ENCODE measurements at regions not wholly inside any gene's neighbourhood (a gene's known extent, or its start where the extent isn't known, plus 50 kb on each side); places are given as distances from the start of the nearest gene placed in this dataset.

DNA sequence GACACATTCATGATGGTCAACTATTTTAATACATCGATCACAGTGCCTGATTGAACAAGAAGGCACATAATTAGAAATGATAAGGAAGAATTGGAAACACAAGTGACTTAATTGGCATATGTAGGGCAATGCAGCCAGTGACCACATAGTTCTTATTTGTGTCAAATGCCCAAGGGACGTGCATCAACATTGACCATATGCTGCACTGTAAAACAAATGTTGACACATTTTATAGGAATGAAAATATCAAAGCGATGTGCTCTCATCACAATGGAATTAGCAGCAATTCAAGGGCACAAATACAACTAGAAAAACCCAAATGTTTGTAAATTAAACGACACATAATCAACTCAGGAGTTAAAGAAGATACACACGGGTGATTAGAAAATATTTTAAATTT, 948.3 kb upstream of the PRKX start:
- Histone ChIP-seq H2AFZ (ENCODE audit: low read length) (no peak overlapping the region), H4K20me1 (ENCODE audit: insufficient read depth, low read length, poor library complexity, severe bottlenecking) (no peaks in the 10 kb centered on the region), H3K9me3 (ENCODE audit: insufficient read depth, low read depth, low read length) (no peaks in the 10 kb centered on the region), H3K9ac (ENCODE audit: low read depth, low read length, poor library complexity, severe bottlenecking) (no peak overlapping the region), H3K4me3 (ENCODE audit: low read length, poor library complexity, severe bottlenecking) (no peak overlapping the region), H3F3A (ENCODE audit: low read depth) (no peaks in the 10 kb centered on the region), H3K79me2 (ENCODE audit: insufficient read depth, low read length) (no peaks in the 10 kb centered on the region), H3K4me2 (ENCODE audit: low read depth, low read length, poor library complexity, severe bottlenecking) (no peak overlapping the region), H3K27me3 (ENCODE audit: insufficient read depth, low read length, poor library complexity, severe bottlenecking) (no peaks in the 10 kb centered on the region), H3K4me1 (ENCODE audit: insufficient read depth, low read length, poor library complexity, severe bottlenecking) (no peaks in the 10 kb centered on the region), H3K36me3 (ENCODE audit: insufficient read depth, low read length) (no peaks in the 10 kb centered on the region), H3K9me2 (replicated peaks; ENCODE audit: low read depth, low read length) (no peaks in the 10 kb centered on the region)
- TF ChIP-seq, protein P1, sequence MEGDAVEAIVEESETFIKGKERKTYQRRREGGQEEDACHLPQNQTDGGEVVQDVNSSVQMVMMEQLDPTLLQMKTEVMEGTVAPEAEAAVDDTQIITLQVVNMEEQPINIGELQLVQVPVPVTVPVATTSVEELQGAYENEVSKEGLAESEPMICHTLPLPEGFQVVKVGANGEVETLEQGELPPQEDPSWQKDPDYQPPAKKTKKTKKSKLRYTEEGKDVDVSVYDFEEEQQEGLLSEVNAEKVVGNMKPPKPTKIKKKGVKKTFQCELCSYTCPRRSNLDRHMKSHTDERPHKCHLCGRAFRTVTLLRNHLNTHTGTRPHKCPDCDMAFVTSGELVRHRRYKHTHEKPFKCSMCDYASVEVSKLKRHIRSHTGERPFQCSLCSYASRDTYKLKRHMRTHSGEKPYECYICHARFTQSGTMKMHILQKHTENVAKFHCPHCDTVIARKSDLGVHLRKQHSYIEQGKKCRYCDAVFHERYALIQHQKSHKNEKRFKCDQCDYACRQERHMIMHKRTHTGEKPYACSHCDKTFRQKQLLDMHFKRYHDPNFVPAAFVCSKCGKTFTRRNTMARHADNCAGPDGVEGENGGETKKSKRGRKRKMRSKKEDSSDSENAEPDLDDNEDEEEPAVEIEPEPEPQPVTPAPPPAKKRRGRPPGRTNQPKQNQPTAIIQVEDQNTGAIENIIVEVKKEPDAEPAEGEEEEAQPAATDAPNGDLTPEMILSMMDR (conservative IDR thresholded peaks at IDR 0.05; ENCODE audit: low read length): no peak
- no peak for TF ChIP-seq EZH2phosphoT487 (IDR thresholded peaks at IDR 0.05; ENCODE audit: borderline replicate concordance)

- Histone ChIP-seq H3F3A (ENCODE audit: low read depth) (no peaks in the 10 kb centered on the region), H2AFZ (ENCODE audit: low read length) (no peak overlapping the region), H3K9me3 (ENCODE audit: insufficient read depth, low read depth, low read length) (no peaks in the 10 kb centered on the region), H3K79me2 (ENCODE audit: insufficient read depth, low read length) (no peaks in the 10 kb centered on the region), H3K9me2 (replicated peaks; ENCODE audit: low read depth, low read length) (no peaks in the 10 kb centered on the region), H3K9ac (ENCODE audit: low read depth, low read length, poor library complexity, severe bottlenecking) (no peak overlapping the region), H3K36me3 (ENCODE audit: insufficient read depth, low read length) (no peaks in the 10 kb centered on the region), H4K20me1 (ENCODE audit: insufficient read depth, low read length, poor library complexity, severe bottlenecking) (no peaks in the 10 kb centered on the region), H3K4me3 (ENCODE audit: low read length, poor library complexity, severe bottlenecking) (no peak overlapping the region), H3K4me1 (ENCODE audit: insufficient read depth, low read length, poor library complexity, severe bottlenecking) (no peaks in the 10 kb centered on the region), H3K27me3 (ENCODE audit: insufficient read depth, low read length, poor library complexity, severe bottlenecking) (no peaks in the 10 kb centered on the region), H3K4me2 (ENCODE audit: low read depth, low read length, poor library complexity, severe bottlenecking) (no peak overlapping the region)
- TF ChIP-seq EZH2phosphoT487 (IDR thresholded peaks at IDR 0.05; ENCODE audit: borderline replicate concordance): no peak
- TF ChIP-seq, protein P1 (conservative IDR thresholded peaks at IDR 0.05; ENCODE audit: low read length): no peak
These were observed 943.0 kb upstream of the PRKX start for GRCh38 chrX:4656419-4656818.

- no peaks in the 10 kb centered on the region for H3F3A ChIP-seq (ENCODE audit: low read depth)
- no peaks in the 10 kb centered on the region for H3K4me1 ChIP-seq (ENCODE audit: insufficient read depth, low read length, poor library complexity, severe bottlenecking)
- H3K4me3 ChIP-seq (ENCODE audit: low read length, poor library complexity, severe bottlenecking): no peak overlapping the region
- H3K27me3 ChIP-seq (ENCODE audit: insufficient read depth, low read length, poor library complexity, severe bottlenecking): no peaks in the 10 kb centered on the region
- H3K9me3 ChIP-seq (ENCODE audit: insufficient read depth, low read depth, low read length): no peaks in the 10 kb centered on the region
- H3K9ac ChIP-seq (ENCODE audit: low read depth, low read length, poor library complexity, severe bottlenecking): no peak overlapping the region
- no peaks in the 10 kb centered on the region for H3K36me3 ChIP-seq (ENCODE audit: insufficient read depth, low read length)
- H4K20me1 ChIP-seq (ENCODE audit: insufficient read depth, low read length, poor library complexity, severe bottlenecking): no peaks in the 10 kb centered on the region
- no peak overlapping the region for H2AFZ ChIP-seq (ENCODE audit: low read length)
- H3K9me2 ChIP-seq (replicated peaks; ENCODE audit: low read depth, low read length): no peaks in the 10 kb centered on the region
- H3K4me2 ChIP-seq (ENCODE audit: low read depth, low read length, poor library complexity, severe bottlenecking): no peak overlapping the region
- TF ChIP-seq, protein P1 (conservative IDR thresholded peaks at IDR 0.05; ENCODE audit: low read length): no peak
- TF ChIP-seq EZH2phosphoT487 (IDR thresholded peaks at IDR 0.05; ENCODE audit: borderline replicate concordance): no peak
- no peaks in the 10 kb centered on the region for H3K79me2 ChIP-seq (ENCODE audit: insufficient read depth, low read length)
These were observed 942.3 kb upstream of the PRKX start for GRCh38 chrX:4655743-4656142.

Measured in Loucy (cell line).